ENCODE measurements at regions not wholly inside any gene's neighbourhood (a gene's known extent, or its start where the extent isn't known, plus 50 kb on each side); places are given as distances from the start of the nearest gene placed in this dataset.

DNA sequence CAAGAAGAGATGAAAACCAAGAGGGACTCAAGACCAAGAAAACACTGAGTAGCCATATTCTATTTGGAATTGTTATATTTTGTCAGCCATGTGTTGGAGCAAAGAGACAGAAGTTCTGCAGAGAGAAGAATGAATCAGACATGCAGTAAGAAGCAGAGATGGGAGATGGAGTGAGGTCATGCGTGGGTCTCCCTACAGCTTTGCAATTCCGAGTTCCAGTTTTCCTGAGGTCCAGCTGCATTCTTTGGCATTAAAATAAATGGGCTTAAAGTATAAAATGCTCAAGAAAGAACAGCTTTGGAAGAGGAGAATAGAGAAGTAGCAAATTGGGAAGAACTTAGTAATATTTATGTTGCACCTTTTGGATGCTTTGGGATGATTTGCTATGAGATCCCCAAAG is 361.6 kb downstream of the NPR3 start:
- TF ChIP-seq CTCF (IDR thresholded peaks at IDR 0.05) (no peak), POLR2A (IDR thresholded peaks at IDR 0.05) (no peak)
- WGBS, 2 donors: 84 to 86% methylated on average over 2 of the region's 2 CpGs

DNA sequence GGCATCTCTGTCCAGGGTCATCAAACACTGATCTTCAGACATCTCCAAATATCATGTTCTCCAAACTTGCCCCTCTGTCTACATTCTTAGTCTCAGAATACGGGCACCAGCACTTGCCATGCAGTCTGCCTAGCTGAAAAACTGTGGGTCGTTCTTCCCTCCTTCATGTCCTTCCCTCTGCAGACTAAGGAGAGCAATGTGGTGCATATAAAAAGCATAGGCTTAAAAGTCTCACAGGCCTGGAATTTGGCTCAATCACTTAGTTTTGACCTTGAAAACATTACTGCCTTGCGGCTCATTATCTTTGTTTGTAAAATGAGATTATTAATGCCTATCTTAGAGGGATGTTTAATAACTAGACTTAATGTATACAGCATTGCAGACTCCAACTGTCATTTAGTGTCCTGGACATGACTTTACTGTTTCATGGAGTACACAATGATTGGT is 362.8 kb downstream of the NPR3 start:
- no peaks in the 10 kb centered on the region for H3K27me3 ChIP-seq
- H3K36me3 ChIP-seq (ENCODE audit: low read depth, missing control alignments): no peaks in the 10 kb centered on the region
- no peaks in the 10 kb centered on the region for H3K9me3 ChIP-seq
- TF ChIP-seq POLR2A (IDR thresholded peaks at IDR 0.05) (no peak), CTCF (IDR thresholded peaks at IDR 0.05) (no peak)
- no peak overlapping the region for H3K4me3 ChIP-seq
- WGBS, 2 donors: 55 to 69% methylated on average over 3 of the region's 3 CpGs
- intact Hi-C loops (cut with DNase I; ENCODE audit: low total_unique reads): no loop called here
- no peak overlapping the region for H3K27ac ChIP-seq
- no peak for DNase-seq
- H3K4me1 ChIP-seq: no peaks in the 10 kb centered on the region

More for the DNA sequence above, 361.6 kb downstream of the NPR3 start:
- no peaks in the 10 kb centered on the region for H3K9me3 ChIP-seq
- no peaks in the 10 kb centered on the region for H3K27me3 ChIP-seq
- intact Hi-C loops (cut with DNase I; ENCODE audit: low total_unique reads): no loop called here
- no peaks in the 10 kb centered on the region for H3K36me3 ChIP-seq (ENCODE audit: low read depth, missing control alignments)
- H3K4me1 ChIP-seq: no peaks in the 10 kb centered on the region
- no peak overlapping the region for H3K27ac ChIP-seq
- no peak for DNase-seq
- no peak overlapping the region for H3K4me3 ChIP-seq

DNA sequence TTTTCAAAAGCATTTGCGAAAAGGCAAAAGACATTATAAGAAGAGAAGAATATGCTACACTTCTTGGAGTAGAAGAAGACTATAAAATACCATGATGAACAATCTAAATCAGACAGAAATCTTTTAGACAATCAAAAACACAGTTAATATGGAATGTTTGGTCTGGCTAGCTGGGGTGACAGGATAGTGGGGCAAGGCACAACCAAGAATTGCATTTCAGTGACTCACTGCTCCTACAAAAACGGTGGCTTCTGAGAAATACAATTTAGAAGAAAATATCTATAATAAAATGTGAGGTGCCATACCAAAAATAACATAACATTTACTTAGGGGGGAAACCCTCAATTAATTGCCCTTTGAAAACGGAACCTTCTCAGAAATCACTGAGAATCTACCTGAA is 363.4 kb downstream of the NPR3 start:
- H3K36me3 ChIP-seq (ENCODE audit: low read depth, missing control alignments): no peaks in the 10 kb centered on the region
- H3K9me3 ChIP-seq: no peaks in the 10 kb centered on the region
- intact Hi-C loops (cut with DNase I; ENCODE audit: low total_unique reads): no loop called here
- H3K4me3 ChIP-seq: no peak overlapping the region
- no peak overlapping the region for H3K27ac ChIP-seq
- TF ChIP-seq POLR2A (IDR thresholded peaks at IDR 0.05) (no peak), CTCF (IDR thresholded peaks at IDR 0.05) (no peak)
- DNase-seq: no peak
- no peaks in the 10 kb centered on the region for H3K27me3 ChIP-seq
- peaks cover 5% of the 10 kb centered on the region for H3K4me1 ChIP-seq
- 86 to 92% methylated on average over 3 of the region's 3 CpGs for WGBS, 2 donors

DNA sequence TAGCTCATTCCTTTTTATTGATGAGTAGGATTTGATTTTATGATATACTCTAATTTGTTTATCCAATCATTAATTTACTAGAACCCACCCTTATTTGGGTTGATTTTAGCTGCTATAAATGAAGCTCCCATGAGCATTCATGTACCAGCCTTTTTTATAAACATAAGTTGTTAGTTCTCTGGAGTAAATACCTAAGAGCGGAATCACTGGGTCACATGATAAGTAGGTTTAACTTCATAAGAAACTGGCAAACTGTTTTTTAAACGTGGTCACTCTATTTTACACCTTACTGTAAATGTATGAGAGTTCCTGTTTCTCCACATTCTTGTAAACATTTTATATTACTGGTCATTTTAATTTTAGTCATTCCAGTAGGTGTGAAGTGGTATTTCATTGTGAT is 364.6 kb downstream of the NPR3 start:
- intact Hi-C loops (cut with DNase I; ENCODE audit: low total_unique reads): no loop called here
- TF ChIP-seq POLR2A (IDR thresholded peaks at IDR 0.05) (no peak), CTCF (IDR thresholded peaks at IDR 0.05) (no peak)

GRCh38 chr5:33079548-33079947 is 361.2 kb upstream of the TARS1 start:
- TF ChIP-seq POLR2A (IDR thresholded peaks at IDR 0.05) (no peak), CTCF (IDR thresholded peaks at IDR 0.05) (no peak)
- Histone ChIP-seq H3K27me3 (no peaks in the 10 kb centered on the region), H3K27ac (no peak overlapping the region), H3K4me1 (peaks cover 6% of the 10 kb centered on the region), H3K36me3 (ENCODE audit: low read depth, missing control alignments) (no peaks in the 10 kb centered on the region), H3K4me3 (no peak overlapping the region), H3K9me3 (no peaks in the 10 kb centered on the region)
- no peak for DNase-seq
- intact Hi-C loops (cut with DNase I; ENCODE audit: low total_unique reads): no loop called here

More for the DNA sequence above, 364.6 kb downstream of the NPR3 start:
- no peaks in the 10 kb centered on the region for H3K27me3 ChIP-seq
- H3K36me3 ChIP-seq (ENCODE audit: low read depth, missing control alignments): no peaks in the 10 kb centered on the region
- no peak overlapping the region for H3K27ac ChIP-seq
- no peaks in the 10 kb centered on the region for H3K9me3 ChIP-seq
- WGBS, 2 donors: 72% methylated on average over 2 of the region's 2 CpGs
- DNase-seq: no peak
- peaks cover 6% of the 10 kb centered on the region for H3K4me1 ChIP-seq
- no peak overlapping the region for H3K4me3 ChIP-seq
